T follicular helper cell (primary cell): ENCODE measurements at regions not wholly inside any gene's neighbourhood (a gene's known extent, or its start where the extent isn't known, plus 50 kb on each side); places are given as distances from the start of the nearest gene placed in this dataset.
"Not testable (repeated sequence)": the region's sequence is repeated elsewhere in the genome, so short reads cannot be mapped to it uniquely, and the experiment has no call there.

Source experiments
- DNase-seq: peaks from one replicate; pipeline ENCODE4 v3.0.0-alpha.2; 2020; ENCODE audit warnings: low read depth

DNA sequence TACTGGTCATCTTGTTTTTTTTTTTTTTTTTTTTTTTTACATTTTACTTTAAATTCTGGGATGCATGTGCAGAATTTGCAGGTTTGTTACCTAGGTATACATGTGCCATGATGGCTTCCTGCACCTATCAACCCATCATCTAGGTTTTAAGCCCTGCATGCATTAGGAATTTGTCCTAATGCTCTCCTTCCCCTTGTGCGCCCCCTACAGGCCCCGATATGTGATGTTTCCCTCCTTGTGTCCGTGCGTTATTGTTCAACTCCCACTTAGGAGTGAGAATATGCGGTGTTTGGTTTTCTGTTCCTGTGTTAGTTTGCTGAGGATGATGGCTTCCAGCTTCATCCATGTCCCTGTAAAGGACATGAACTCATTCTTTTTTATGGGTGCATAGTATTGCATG, 249.6 kb upstream of the SLC16A7 start:
- not testable (repeated sequence) for DNase-seq

DNA sequence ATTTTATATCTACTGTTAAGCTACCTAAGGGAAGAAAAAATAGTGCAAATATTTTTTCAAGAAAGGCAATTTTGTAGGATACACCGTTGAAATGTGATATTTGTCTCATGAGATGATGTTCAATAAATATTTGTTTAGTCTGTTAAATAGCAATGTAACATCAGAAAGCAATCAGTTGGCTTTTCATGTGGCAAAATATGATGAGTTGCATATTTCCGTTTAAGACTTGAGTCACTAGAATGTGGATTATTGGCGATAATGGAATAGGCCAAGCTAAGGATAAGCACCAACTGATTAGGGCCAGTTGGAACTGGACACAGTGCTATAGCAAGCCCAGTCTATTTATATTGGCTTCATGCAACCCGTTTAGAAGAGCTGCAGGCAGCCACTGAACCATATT, 250.4 kb upstream of the SLC16A7 start:
- DNase-seq: no peak

DNA sequence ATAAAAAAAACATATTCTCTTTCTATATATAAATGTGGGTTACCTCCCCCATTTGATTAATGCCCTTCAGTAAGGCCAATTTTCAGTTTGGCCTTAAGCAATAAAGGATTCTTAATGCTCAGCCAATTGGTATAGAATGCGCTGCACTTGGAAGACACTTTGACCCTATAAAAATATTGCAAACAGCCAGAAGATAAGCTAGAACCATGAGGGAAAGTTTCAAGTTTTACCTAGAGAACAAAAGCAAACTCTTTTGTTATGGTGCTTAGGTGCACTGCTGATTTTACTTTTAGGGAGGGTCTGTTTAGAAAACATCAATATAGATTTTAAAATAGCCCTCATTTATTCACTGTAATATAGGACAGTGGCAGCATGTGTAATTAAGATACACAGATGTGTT, 251.6 kb upstream of the SLC16A7 start:
- DNase-seq: no peak

GRCh38 chr12:59329462-59329861, 266.4 kb upstream of the SLC16A7 start:
- no peak for DNase-seq

DNA sequence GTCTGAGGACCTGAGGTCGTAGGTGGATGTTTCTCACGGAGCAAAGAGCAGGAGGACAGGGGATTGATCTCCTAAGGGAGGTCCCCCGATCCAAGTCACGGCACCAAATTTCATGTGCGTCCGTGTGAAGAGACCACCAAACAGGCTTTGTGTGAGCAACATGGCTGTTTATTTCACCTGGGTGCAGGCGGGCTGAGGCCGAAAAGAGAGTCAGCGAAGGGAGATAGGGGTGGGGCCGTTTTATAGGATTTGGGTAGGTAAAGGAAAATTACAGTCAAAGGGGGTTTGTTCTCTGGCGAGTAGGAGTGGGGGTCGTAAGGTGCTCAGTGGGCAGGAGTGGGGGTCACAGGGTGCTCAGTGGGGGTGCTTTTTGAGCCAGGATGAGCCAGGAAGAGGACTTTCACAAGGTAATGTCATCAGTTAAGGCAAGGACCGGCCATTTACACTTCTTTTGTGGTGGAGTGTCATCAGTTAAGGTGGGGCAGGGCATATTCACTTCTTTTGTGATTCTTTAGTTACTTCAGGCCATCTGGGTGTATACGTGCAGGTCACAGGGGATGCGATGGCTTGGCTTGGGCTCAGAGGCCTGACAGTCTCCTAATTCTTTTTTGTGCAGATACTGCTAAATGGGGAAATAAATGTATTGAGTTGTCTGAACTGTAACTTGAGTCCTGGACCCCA, 267.3 kb upstream of the SLC16A7 start:
- not testable (repeated sequence) for DNase-seq

- DNase-seq: not testable (repeated sequence)
Measured at GRCh38 chr12:59326457-59326856, 269.4 kb upstream of the SLC16A7 start.

- no peak for DNase-seq
Measured at GRCh38 chr12:59322473-59322872, 273.4 kb upstream of the SLC16A7 start.

DNA sequence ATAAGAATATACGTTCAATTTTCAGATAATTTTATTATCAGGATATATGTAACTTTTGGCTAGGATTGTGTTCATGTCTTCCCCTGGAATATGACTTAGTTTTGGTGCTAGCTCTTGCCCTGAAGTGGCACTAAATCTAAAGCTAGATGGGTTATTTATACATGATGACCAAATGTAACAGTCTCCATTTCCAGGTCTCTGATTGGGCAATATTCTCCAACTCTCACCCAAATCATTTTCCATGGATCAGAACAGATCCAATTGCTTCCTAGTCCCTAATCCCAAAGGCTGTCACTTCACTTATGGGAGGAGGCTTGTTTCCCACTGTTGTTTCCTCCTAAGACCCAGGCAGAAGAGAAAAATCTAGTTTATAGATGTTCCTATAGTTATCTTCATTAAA, 274.6 kb upstream of the SLC16A7 start:
- no peak for DNase-seq

DNA sequence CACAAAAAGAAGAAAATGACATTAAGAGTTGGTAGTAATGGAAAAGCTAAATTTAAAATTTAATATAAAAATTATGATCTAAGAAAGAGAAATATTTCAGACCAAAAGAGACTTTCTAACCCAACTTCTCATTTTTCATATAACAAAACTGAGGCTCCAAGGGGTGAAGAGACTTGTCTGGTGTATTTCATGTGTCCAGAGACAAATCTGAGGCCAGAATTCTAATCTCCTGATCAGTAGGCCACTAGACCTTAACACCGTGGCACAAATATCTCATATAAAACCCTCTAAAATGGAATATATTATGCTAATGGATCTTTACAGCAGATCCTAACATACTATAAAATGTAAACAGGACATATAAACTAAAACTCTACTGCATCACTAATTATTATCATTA, 275.7 kb upstream of the SLC16A7 start:
- no peak for DNase-seq

- DNase-seq: no peak
Measured at GRCh38 chr12:59318940-59319339, 276.9 kb upstream of the SLC16A7 start.

GRCh38 chr12:59317598-59317997, 278.2 kb upstream of the SLC16A7 start:
- no peak for DNase-seq

- no peak for DNase-seq
Measured at GRCh38 chr12:59316938-59317337, 278.9 kb upstream of the SLC16A7 start.

DNA sequence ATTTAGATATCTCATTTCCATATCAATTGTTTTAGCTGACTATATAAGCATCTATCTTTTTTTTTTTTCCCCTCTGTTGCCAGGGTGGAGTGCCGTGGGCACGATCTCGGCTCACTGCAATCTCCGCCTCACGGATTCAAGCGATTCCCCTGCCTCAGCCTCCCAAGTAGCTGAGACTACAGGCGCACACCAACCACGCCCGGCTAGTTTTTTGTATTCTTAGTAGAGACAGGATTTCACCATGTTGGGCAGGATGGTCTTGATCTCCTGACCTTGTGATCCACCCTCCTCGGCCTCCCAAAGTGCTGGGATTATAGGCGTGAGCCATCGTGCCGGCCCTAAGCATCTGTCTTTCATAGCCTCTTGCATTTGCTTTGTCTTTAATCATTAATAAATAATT, 279.5 kb upstream of the SLC16A7 start:
- not testable (repeated sequence) for DNase-seq

GRCh38 chr12:59314209-59314608, 281.6 kb upstream of the SLC16A7 start:
- no peak for DNase-seq

- no peak for DNase-seq
Measured at GRCh38 chr12:59304077-59304721, 291.6 kb upstream of the SLC16A7 start.

- no peak for DNase-seq
Measured at GRCh38 chr12:59298296-59298695, 297.5 kb upstream of the SLC16A7 start.

DNA sequence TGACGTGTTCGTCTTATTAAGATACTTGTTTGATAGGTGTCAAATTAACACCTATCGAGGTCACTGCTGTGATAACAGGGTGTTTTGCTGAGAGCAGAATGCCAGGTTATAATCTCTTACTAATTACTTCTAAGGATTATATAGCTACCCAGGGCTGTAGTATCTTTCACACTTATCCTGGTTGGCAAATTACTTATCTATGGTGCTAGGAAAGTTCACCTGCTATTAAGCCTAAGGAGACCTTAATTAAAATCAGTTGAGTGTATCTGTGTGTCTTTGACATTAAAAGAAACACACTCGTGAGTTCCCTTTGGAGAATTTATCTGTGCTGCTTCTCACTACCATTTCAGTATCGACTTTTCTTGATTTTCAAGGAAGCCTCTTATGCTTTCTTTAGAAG, 301.6 kb upstream of the SLC16A7 start:
- no peak for DNase-seq

GRCh38 chr12:59282999-59283398, 312.8 kb upstream of the SLC16A7 start:
- no peak for DNase-seq

DNA sequence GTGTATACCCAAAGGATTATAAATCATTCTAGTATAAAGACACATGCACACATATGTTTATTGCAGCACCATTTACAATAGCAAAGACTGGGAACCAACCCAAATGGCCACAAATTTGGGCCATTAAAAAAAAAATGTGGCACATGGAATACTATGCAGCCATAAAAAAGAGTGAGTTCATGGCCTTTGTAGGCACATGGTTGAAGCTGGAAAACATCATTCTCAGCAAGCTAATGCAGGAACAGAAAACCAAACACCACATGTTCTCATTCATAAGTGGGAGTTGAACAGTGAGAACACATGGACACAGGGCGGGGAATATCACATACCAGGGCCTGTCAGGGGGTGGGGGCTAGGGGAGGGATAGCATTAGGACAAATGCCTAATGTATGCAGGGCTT, 322.3 kb upstream of the SLC16A7 start:
- DNase-seq: not testable (repeated sequence)

DNA sequence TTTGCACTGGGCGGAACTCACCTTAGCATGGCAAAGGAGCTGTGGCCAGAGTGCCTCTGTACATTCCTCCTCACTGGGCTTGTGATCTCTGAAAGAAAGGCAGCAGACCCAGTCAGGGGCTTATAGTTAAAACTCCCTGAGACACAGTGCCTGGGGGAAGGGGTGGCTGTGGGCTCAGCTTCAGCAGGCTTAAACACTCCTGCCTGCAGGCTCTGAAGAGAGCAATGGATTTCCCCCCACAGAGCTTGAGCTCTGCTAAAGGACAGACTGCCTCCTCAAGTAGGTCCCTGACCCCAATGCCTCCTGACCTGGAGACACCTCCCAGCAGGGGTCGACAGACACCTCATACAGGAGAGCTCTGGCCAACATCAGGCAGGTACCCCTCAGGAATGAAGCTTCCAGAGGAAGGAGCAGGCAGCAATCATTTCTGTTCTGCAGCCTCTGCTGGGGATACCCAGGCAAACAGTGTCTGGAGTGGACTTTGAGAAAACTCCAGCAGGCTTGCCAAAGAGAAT, 327.5 kb upstream of the SLC16A7 start:
- no peak for DNase-seq

- no peak for DNase-seq
Measured at GRCh38 chr12:59260202-59260601, 335.6 kb upstream of the SLC16A7 start.

GRCh38 chr12:59252731-59253130, 332.4 kb upstream of the LRIG3 start:
- DNase-seq: no peak

- DNase-seq: no peak
Measured at GRCh38 chr12:59250766-59251165, 330.5 kb upstream of the LRIG3 start.

DNA sequence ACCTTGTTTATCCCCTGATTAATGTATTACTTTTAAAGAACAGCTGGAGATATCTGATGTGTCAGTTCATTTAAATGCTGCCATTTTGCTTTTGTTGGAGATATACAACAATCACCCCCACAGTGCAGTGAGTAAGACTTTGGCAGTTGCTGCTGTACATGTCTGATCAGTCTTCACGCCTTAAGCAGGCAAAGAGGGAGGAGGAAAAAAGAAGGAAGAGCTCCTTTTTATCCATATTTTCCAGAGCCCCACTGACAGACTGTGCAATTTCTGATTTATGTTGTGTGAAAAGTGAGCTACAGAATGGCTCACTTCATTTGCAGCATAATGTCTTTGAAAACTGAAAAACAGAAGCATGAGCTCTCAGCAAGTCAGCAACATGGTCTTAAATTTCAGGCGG, 319.7 kb upstream of the LRIG3 start:
- DNase-seq: no peak
